A549 (cell line): ENCODE measurements at regions not wholly inside any gene's neighbourhood (a gene's known extent, or its start where the extent isn't known, plus 50 kb on each side); places are given as distances from the start of the nearest gene placed in this dataset.

Source experiments
- E2F6 ChIP-seq: IDR thresholded peaks from 2 replicates; pipeline ENCODE4 v1.6.1; 2012; ENCODE audit warnings: low read depth, borderline replicate concordance
- FOSB ChIP-seq: fragments of 250-450 bp; sonication (Bioruptor Pico); IDR thresholded peaks from 2 replicates; pipeline ENCODE4 v1.5.0; 2020; ENCODE audit warnings: mild to moderate bottlenecking, moderate library complexity
- HDAC2 ChIP-seq: fragments of 200-600 bp; sonication (generic); IDR thresholded peaks from 2 replicates; pipeline ENCODE4 v1.6.1; 2016
- HOXB5 ChIP-seq: fragments of 250-450 bp; sonication (Bioruptor Pico); IDR thresholded peaks from 2 replicates; pipeline ENCODE4 v1.5.0; 2020; ENCODE audit warnings: mild to moderate bottlenecking, moderate library complexity
- KDM1A ChIP-seq: fragments of 200-600 bp; sonication (generic); IDR thresholded peaks from 2 replicates; pipeline ENCODE4 v1.6.1; 2016; ENCODE audit warnings: low read depth, mild to moderate bottlenecking
- MAFK ChIP-seq: fragments of 450-650 bp; IDR thresholded peaks from 2 replicates; pipeline ENCODE4 v1.6.1; 2014; ENCODE audit not compliant: partially characterized antibody
- POLR2A ChIP-seq: IDR thresholded peaks from 2 replicates; pipeline ENCODE4 v1.6.1; 2012; ENCODE audit warnings: mild to moderate bottlenecking, low read length
- RCOR1 ChIP-seq: fragments of 150-350 bp; IDR thresholded peaks from 2 replicates; pipeline ENCODE4 v1.6.1; 2014; ENCODE audit warnings: antibody characterized with exemption, low read length, low read depth
- RNF2 ChIP-seq: fragments of 200-600 bp; sonication (generic); IDR thresholded peaks from 2 replicates; pipeline ENCODE4 v1.6.1; 2016; ENCODE audit warnings: low read depth, mild to moderate bottlenecking, antibody characterized with exemption, moderate library complexity, borderline replicate concordance
- USF2 ChIP-seq: fragments of 450-650 bp; IDR thresholded peaks from 2 replicates; pipeline ENCODE4 v1.6.1; 2014; ENCODE audit warnings: antibody characterized with exemption
- ZFP36 ChIP-seq: fragments of 450-650 bp; IDR thresholded peaks from 2 replicates; pipeline ENCODE4 v1.6.1; 2014; ENCODE audit warnings: borderline replicate concordance; ENCODE audit not compliant: partially characterized antibody
- TF ChIP-seq, protein P1 (sequence below): fragments of >200 bp; sonication (Bioruptor Twin); formaldehyde crosslinking; IDR thresholded peaks from 3 replicates; pipeline ENCODE4 v1.5.1; 2016

GRCh38 chr6:120039664-120040063 lies 690.1 kb upstream of the MAN1A1 start:
- no peak for TF ChIP-seq KDM1A
- TF ChIP-seq, protein P1, sequence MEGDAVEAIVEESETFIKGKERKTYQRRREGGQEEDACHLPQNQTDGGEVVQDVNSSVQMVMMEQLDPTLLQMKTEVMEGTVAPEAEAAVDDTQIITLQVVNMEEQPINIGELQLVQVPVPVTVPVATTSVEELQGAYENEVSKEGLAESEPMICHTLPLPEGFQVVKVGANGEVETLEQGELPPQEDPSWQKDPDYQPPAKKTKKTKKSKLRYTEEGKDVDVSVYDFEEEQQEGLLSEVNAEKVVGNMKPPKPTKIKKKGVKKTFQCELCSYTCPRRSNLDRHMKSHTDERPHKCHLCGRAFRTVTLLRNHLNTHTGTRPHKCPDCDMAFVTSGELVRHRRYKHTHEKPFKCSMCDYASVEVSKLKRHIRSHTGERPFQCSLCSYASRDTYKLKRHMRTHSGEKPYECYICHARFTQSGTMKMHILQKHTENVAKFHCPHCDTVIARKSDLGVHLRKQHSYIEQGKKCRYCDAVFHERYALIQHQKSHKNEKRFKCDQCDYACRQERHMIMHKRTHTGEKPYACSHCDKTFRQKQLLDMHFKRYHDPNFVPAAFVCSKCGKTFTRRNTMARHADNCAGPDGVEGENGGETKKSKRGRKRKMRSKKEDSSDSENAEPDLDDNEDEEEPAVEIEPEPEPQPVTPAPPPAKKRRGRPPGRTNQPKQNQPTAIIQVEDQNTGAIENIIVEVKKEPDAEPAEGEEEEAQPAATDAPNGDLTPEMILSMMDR: no peak
- no peak for TF ChIP-seq MAFK
- no peak for TF ChIP-seq RCOR1
- no peak for TF ChIP-seq E2F6
- no peak for TF ChIP-seq FOSB (CRISPR knock-in tag)
- no peak for TF ChIP-seq RNF2
- TF ChIP-seq ZFP36: no peak
- TF ChIP-seq HDAC2: no peak
- no peak for TF ChIP-seq POLR2A
- TF ChIP-seq USF2: no peak
- TF ChIP-seq HOXB5 (CRISPR knock-in tag): no peak
